ENCODE measurements at regions not wholly inside any gene's neighbourhood (a gene's known extent, or its start where the extent isn't known, plus 50 kb on each side); places are given as distances from the start of the nearest gene placed in this dataset.

DNA sequence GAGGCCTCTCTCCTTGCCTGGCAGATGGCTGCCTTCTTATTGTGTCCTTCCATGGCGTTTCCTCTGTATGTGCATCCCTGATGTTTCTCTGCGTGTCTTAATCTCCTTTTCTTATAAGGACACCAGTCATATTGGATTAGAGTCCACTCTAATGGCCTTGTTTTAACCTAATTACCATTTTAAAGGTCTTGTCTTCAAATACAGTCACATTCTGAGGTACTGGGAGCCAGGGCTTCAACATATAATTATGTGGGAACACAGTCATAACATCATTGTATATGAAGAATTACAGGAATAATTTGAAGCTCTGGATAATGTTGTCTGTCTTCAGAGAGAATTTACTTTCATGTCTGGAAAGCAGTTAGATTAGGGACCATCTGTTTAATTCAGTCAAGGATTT lies 56.4 kb upstream of the PTGFR start:
- Histone ChIP-seq H3K27me3 (ENCODE audit: insufficient read depth in 3 of 3, low read length in 2 of 3) (no peaks in the 10 kb centered on the region), H3K4me3 (no peak overlapping the region), H3K9me3 (no peaks in the 10 kb centered on the region), H3K4me1 (no peaks in the 10 kb centered on the region), H3K27ac (no peak overlapping the region), H3K36me3 (ENCODE audit: insufficient read depth in 1 of 2, low read depth in 1 of 2) (no peaks in the 10 kb centered on the region)
- 83 to 93% (median 91%) methylated on average over 2 of the region's 2 CpGs for WGBS, 3 donors
- no peak for ATAC-seq
- TF ChIP-seq, protein P1, sequence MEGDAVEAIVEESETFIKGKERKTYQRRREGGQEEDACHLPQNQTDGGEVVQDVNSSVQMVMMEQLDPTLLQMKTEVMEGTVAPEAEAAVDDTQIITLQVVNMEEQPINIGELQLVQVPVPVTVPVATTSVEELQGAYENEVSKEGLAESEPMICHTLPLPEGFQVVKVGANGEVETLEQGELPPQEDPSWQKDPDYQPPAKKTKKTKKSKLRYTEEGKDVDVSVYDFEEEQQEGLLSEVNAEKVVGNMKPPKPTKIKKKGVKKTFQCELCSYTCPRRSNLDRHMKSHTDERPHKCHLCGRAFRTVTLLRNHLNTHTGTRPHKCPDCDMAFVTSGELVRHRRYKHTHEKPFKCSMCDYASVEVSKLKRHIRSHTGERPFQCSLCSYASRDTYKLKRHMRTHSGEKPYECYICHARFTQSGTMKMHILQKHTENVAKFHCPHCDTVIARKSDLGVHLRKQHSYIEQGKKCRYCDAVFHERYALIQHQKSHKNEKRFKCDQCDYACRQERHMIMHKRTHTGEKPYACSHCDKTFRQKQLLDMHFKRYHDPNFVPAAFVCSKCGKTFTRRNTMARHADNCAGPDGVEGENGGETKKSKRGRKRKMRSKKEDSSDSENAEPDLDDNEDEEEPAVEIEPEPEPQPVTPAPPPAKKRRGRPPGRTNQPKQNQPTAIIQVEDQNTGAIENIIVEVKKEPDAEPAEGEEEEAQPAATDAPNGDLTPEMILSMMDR (IDR thresholded peaks at IDR 0.05): no peak
- intact Hi-C loops (cut with DNase I): no loop called here
- no peak for DNase-seq

DNA sequence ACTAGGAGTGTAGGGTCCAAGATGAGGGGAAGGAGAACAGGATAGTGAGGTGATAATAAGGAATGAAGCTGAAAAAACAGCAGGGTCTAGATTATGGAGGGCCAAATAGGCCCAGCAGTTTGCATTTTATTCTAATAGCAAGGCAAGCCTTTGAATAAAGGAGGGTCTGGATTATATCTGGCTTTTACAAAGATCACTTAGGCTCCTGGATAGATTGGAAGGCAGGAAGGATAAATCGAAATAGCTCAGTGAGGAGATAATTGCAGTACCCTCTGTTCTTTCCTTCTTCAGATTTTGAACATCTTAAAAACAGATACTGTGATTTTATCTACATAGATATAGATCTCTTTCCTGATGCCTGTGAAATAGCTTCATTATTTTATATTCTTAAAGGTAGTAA lies 53.8 kb upstream of the PTGFR start:
- no peaks in the 10 kb centered on the region for H3K9me3 ChIP-seq
- H3K36me3 ChIP-seq (ENCODE audit: insufficient read depth in 1 of 2, low read depth in 1 of 2): no peaks in the 10 kb centered on the region
- TF ChIP-seq, protein P1 (IDR thresholded peaks at IDR 0.05): no peak
- H3K27me3 ChIP-seq (ENCODE audit: insufficient read depth in 3 of 3, low read length in 2 of 3): no peaks in the 10 kb centered on the region
- no peaks in the 10 kb centered on the region for H3K4me1 ChIP-seq
- intact Hi-C loops (cut with DNase I): no loop called here
- DNase-seq (no peak), ATAC-seq (no peak)
- 70 to 77% (median 75%) methylated on average over 1 of the region's 1 CpG for WGBS, 3 donors
- H3K27ac ChIP-seq: no peak overlapping the region
- no peak overlapping the region for H3K4me3 ChIP-seq

DNA sequence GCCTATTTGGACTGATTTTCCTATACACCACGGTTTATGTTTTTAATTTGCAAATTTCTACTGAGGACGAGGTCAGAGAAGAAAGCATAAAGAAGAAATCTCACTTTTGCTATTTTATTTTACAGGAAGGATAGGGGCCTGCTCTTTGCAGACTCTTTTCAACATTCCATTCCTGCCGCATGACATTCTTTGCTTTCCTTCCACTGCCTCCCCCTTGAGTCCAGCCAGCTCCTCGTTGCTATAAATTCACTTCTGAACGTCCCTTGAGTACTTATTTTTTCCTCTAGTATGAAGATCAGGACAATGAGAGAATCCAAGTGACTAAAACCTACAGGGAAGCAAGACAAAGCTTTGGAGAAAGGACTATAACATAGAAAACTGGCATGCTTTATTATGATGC lies 53.4 kb upstream of the PTGFR start:
- no peaks in the 10 kb centered on the region for H3K4me1 ChIP-seq
- TF ChIP-seq, protein P1 (IDR thresholded peaks at IDR 0.05): no peak
- no peaks in the 10 kb centered on the region for H3K36me3 ChIP-seq (ENCODE audit: insufficient read depth in 1 of 2, low read depth in 1 of 2)
- 30 to 37% (median 37%) methylated on average over 5 of the region's 5 CpGs for WGBS, 3 donors
- no peak overlapping the region for H3K4me3 ChIP-seq
- no peaks in the 10 kb centered on the region for H3K9me3 ChIP-seq
- ATAC-seq (no peak), DNase-seq (no peak)
- H3K27me3 ChIP-seq (ENCODE audit: insufficient read depth in 3 of 3, low read length in 2 of 3): no peaks in the 10 kb centered on the region
- intact Hi-C loops (cut with DNase I): no loop called here
- no peak overlapping the region for H3K27ac ChIP-seq

DNA sequence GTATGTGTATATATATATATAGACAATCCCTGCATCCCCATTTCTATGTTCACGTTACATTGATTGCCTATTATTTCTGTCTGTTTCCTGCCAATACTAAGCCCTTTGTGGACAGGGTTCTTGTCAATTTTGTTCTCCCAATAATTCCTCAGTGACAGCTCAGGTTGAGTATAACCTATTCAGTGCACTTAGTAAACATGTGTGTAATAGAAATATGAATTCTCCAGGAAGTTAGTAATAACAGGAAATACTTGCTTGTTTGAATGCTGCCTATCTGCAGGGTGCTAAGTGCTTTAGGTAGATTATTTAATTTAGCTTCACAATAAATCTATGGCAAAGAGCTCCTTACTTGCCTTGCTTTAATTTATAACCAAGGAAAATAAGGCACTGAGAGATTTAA lies 52.8 kb upstream of the PTGFR start:
- no peak for DNase-seq
- TF ChIP-seq, protein P1 (IDR thresholded peaks at IDR 0.05): no peak
- Histone ChIP-seq H3K36me3 (ENCODE audit: insufficient read depth in 1 of 2, low read depth in 1 of 2) (no peaks in the 10 kb centered on the region), H3K27me3 (ENCODE audit: insufficient read depth in 3 of 3, low read length in 2 of 3) (no peaks in the 10 kb centered on the region), H3K4me3 (no peak overlapping the region), H3K9me3 (no peaks in the 10 kb centered on the region), H3K4me1 (no peaks in the 10 kb centered on the region), H3K27ac (no peak overlapping the region)
- WGBS, 3 donors: 75 to 88% (median 78%) methylated on average over 1 of the region's 1 CpG
- intact Hi-C loops (cut with DNase I): no loop called here
- no peak for ATAC-seq

DNA sequence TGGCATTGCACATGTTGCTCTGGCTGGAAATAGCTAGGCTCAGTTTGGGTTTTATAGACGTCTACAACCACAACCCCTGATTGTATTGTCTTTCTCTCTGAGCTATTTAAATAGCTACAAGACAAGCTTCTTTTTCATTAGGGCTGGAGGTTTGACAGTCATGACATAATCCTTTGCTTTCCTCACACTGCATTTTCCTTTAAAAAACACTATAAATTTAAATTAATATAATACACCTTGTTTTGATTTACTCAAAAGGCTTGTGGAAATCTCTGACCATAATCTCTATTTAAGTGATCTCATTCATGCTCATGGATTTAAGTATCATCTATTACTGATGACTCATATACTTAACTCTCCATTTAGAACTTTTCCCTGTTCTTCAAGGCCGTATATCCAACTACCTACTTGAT lies 50.4 kb upstream of the PTGFR start:
- intact Hi-C loops (cut with DNase I): no loop called here
- 41 to 52% (median 43%) methylated on average over 2 of the region's 2 CpGs for WGBS, 3 donors

More for the DNA sequence above, 50.4 kb upstream of the PTGFR start:
- Histone ChIP-seq H3K4me1 (no peaks in the 10 kb centered on the region), H3K4me3 (no peak overlapping the region), H3K36me3 (ENCODE audit: insufficient read depth in 1 of 2, low read depth in 1 of 2) (no peaks in the 10 kb centered on the region), H3K9me3 (no peaks in the 10 kb centered on the region), H3K27me3 (ENCODE audit: insufficient read depth in 3 of 3, low read length in 2 of 3) (no peaks in the 10 kb centered on the region), H3K27ac (no peak overlapping the region)
- TF ChIP-seq, protein P1 (IDR thresholded peaks at IDR 0.05): no peak
- ATAC-seq (no peak), DNase-seq (no peak)

Measured in psoas muscle (tissue), 7 donors.